Peyer's patch (tissue), 4 donors: ENCODE measurements at regions not wholly inside any gene's neighbourhood (a gene's known extent, or its start where the extent isn't known, plus 50 kb on each side); places are given as distances from the start of the nearest gene placed in this dataset.

Source experiments
- POLR2A ChIP-seq, 2 donors: fragments of 450-650 bp; IDR thresholded peaks; one replicate each; pipeline ENCODE4 v1.5.1; 2017; ENCODE audit warnings: antibody characterized with exemption in 2 of 2, mild to moderate bottlenecking in 2 of 2, moderate library complexity in 2 of 2
- TF ChIP-seq, protein P1 (sequence below), 6 experiments: fragments of 450-650 bp in 4 of 6; fragments of 200-600 bp in 2 of 6; sonication (generic) in 1 of 6; IDR thresholded peaks; one replicate each; pipeline ENCODE4 v1.5.1; 2017 to 2019; ENCODE audit warnings: antibody characterized with exemption in 6 of 6, mild to moderate bottlenecking in 3 of 6, moderate library complexity in 1 of 6

DNA sequence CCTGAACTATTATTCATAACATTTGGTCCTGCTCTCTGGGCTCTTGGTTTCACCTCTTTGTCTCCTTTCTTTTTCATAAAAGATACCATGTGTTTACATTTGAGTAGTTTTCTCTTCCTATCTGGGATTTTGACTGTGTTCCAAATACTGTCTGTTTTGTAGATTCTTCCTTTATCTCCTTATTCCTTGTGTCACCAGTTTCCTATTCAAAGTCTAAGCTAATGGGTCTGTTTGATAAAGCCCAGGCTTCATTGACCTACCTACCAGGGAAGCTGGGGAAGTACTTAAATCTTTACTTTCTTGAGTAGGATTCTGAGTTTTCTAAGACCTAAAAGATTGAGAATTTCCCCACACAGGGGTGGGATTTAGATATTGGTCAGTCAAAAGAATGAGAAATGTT is 409.5 kb downstream of the RAPGEF2 start:
- TF ChIP-seq, protein P1, sequence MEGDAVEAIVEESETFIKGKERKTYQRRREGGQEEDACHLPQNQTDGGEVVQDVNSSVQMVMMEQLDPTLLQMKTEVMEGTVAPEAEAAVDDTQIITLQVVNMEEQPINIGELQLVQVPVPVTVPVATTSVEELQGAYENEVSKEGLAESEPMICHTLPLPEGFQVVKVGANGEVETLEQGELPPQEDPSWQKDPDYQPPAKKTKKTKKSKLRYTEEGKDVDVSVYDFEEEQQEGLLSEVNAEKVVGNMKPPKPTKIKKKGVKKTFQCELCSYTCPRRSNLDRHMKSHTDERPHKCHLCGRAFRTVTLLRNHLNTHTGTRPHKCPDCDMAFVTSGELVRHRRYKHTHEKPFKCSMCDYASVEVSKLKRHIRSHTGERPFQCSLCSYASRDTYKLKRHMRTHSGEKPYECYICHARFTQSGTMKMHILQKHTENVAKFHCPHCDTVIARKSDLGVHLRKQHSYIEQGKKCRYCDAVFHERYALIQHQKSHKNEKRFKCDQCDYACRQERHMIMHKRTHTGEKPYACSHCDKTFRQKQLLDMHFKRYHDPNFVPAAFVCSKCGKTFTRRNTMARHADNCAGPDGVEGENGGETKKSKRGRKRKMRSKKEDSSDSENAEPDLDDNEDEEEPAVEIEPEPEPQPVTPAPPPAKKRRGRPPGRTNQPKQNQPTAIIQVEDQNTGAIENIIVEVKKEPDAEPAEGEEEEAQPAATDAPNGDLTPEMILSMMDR (IDR thresholded peaks at IDR 0.05) = no peak
- no peak for TF ChIP-seq POLR2A (IDR thresholded peaks at IDR 0.05)
